Immature natural killer cell (primary cell): ENCODE measurements at regions not wholly inside any gene's neighbourhood (a gene's known extent, or its start where the extent isn't known, plus 50 kb on each side); places are given as distances from the start of the nearest gene placed in this dataset.
"Not testable (repeated sequence)": the region's sequence is repeated elsewhere in the genome, so short reads cannot be mapped to it uniquely, and the experiment has no call there.

Experiments used
- DNase-seq, 3 donors: peaks; one replicate each; pipeline ENCODE4 v3.0.0; 2022; ENCODE audit warnings: mixed read lengths in 1 of 3
- H3K27ac Mint-ChIP-seq, 6 donors: one replicate each; pipeline ENCODE4 v1.8.0; 2020; ENCODE audit warnings: mixed read lengths in 6 of 6, mild to moderate bottlenecking in 5 of 6, inconsistent platforms in 4 of 6, moderate library complexity in 3 of 6
- H3K27me3 Mint-ChIP-seq, 3 donors: one replicate each; pipeline ENCODE4 v1.8.0; 2020 to 2021; ENCODE audit warnings: low read depth in 3 of 3, mild to moderate bottlenecking in 3 of 3, mixed read lengths in 3 of 3, moderate library complexity in 3 of 3, inconsistent platforms in 1 of 3
- H3K36me3 Mint-ChIP-seq, 3 donors: one replicate each; pipeline ENCODE4 v1.8.0; 2020; ENCODE audit warnings: mixed read lengths in 3 of 3, inconsistent platforms in 2 of 3, mild to moderate bottlenecking in 2 of 3
- H3K4me1 Mint-ChIP-seq, 2 donors: one replicate each; pipeline ENCODE4 v1.8.0; 2020; ENCODE audit warnings: inconsistent platforms in 2 of 2, mild to moderate bottlenecking in 2 of 2, mixed read lengths in 2 of 2, moderate library complexity in 1 of 2
- H3K4me3 Mint-ChIP-seq, 5 donors: one replicate each; pipeline ENCODE4 v1.8.0; 2020; ENCODE audit warnings: mild to moderate bottlenecking in 5 of 5, mixed read lengths in 5 of 5, inconsistent platforms in 3 of 5, moderate library complexity in 3 of 5
- H3K9me3 Mint-ChIP-seq, 6 donors: one replicate each; pipeline ENCODE4 v1.8.0; 2020; ENCODE audit warnings: mild to moderate bottlenecking in 6 of 6, mixed read lengths in 6 of 6, inconsistent platforms in 4 of 6, moderate library complexity in 3 of 6

GRCh38 chr3:72630327-72630968 lies 217.8 kb downstream of the SHQ1 start:
- no peaks in the 10 kb centered on the region for H3K36me3 Mint-ChIP-seq
- H3K4me1 Mint-ChIP-seq, result peaks cover 7% of the 10 kb centered on the region in 2 donors
- H3K9me3 Mint-ChIP-seq, result no peaks in the 10 kb centered on the region
- H3K27me3 Mint-ChIP-seq, result no peaks in the 10 kb centered on the region
- no peak overlapping the region for H3K27ac Mint-ChIP-seq
- no peak overlapping the region for H3K4me3 Mint-ChIP-seq
- no peak for DNase-seq

GRCh38 chr3:72629191-72629631 lies 219.0 kb downstream of the SHQ1 start:
- Mint-ChIP-seq H3K27ac (peak overlapping the region in 3 of 6 donors; percentile 1 to 36 (median 26)), H3K4me1 (peaks cover 7% of the 10 kb centered on the region in 2 donors), H3K36me3 (no peaks in the 10 kb centered on the region), H3K9me3 (no peaks in the 10 kb centered on the region), H3K4me3 (no peak overlapping the region), H3K27me3 (no peaks in the 10 kb centered on the region)
- no peak for DNase-seq

- no peak for DNase-seq
- Mint-ChIP-seq H3K4me3 (no peak overlapping the region), H3K27ac (no peak overlapping the region), H3K9me3 (peaks cover 0 to 1% (median 0%) of the 10 kb centered on the region in 6 donors), H3K36me3 (no peaks in the 10 kb centered on the region), H3K27me3 (no peaks in the 10 kb centered on the region), H3K4me1 (peaks cover 7% of the 10 kb centered on the region in 2 donors)
Observed at GRCh38 chr3:72628065-72628464, 220.2 kb downstream of the SHQ1 start.

GRCh38 chr3:72627271-72627670 lies 221.0 kb downstream of the SHQ1 start:
- Mint-ChIP-seq H3K4me3 (no peak overlapping the region), H3K36me3 (no peaks in the 10 kb centered on the region), H3K9me3 (peaks cover 0 to 2% (median 0%) of the 10 kb centered on the region in 6 donors), H3K4me1 (peaks cover 7% of the 10 kb centered on the region in 2 donors), H3K27me3 (no peaks in the 10 kb centered on the region), H3K27ac (no peak overlapping the region)
- no peak for DNase-seq

- Mint-ChIP-seq H3K4me3 (no peak overlapping the region), H3K36me3 (no peaks in the 10 kb centered on the region), H3K27me3 (no peaks in the 10 kb centered on the region), H3K4me1 (peaks cover 7% of the 10 kb centered on the region in 2 donors), H3K27ac (no peak overlapping the region), H3K9me3 (peaks cover 0 to 2% (median 0%) of the 10 kb centered on the region in 6 donors)
- no peak for DNase-seq
Observed at GRCh38 chr3:72625602-72626337, 222.5 kb downstream of the SHQ1 start.

- Mint-ChIP-seq H3K9me3 (peaks cover 0 to 2% (median 0%) of the 10 kb centered on the region in 6 donors), H3K4me3 (no peak overlapping the region), H3K4me1 (peaks cover 7% of the 10 kb centered on the region in 2 donors), H3K36me3 (no peaks in the 10 kb centered on the region), H3K27me3 (no peaks in the 10 kb centered on the region), H3K27ac (no peak overlapping the region)
- no peak for DNase-seq
Observed at GRCh38 chr3:72624656-72625055, 223.6 kb downstream of the SHQ1 start.

GRCh38 chr3:72618739-72619138 lies 229.5 kb downstream of the SHQ1 start:
- Mint-ChIP-seq H3K36me3 (no peaks in the 10 kb centered on the region), H3K4me3 (no peak overlapping the region), H3K9me3 (peaks cover 0 to 4% (median under 1%) of the 10 kb centered on the region in 6 donors), H3K27ac (no peak overlapping the region), H3K4me1 (peaks cover 11 to 16% of the 10 kb centered on the region in 2 donors), H3K27me3 (peaks cover 0 to 3% (median 2%) of the 10 kb centered on the region in 3 donors)
- DNase-seq, result no peak

- Mint-ChIP-seq H3K4me1 (peaks cover 11 to 16% of the 10 kb centered on the region in 2 donors), H3K27ac (no peak overlapping the region), H3K36me3 (no peaks in the 10 kb centered on the region), H3K27me3 (peaks cover 0 to 3% (median 2%) of the 10 kb centered on the region in 3 donors), H3K9me3 (peaks cover 0 to 4% (median under 1%) of the 10 kb centered on the region in 6 donors), H3K4me3 (no peak overlapping the region)
- no peak for DNase-seq
Observed at GRCh38 chr3:72617424-72618024, 230.7 kb downstream of the SHQ1 start.

GRCh38 chr3:72615776-72616175 lies 232.5 kb downstream of the SHQ1 start:
- peaks cover 11 to 16% of the 10 kb centered on the region in 2 donors for H3K4me1 Mint-ChIP-seq
- H3K36me3 Mint-ChIP-seq, result no peaks in the 10 kb centered on the region
- no peak overlapping the region for H3K4me3 Mint-ChIP-seq
- peaks cover 0 to 3% (median 2%) of the 10 kb centered on the region in 3 donors for H3K27me3 Mint-ChIP-seq
- H3K27ac Mint-ChIP-seq, result no peak overlapping the region
- DNase-seq, result no peak
- H3K9me3 Mint-ChIP-seq, result peaks cover 0 to 2% (median under 1%) of the 10 kb centered on the region in 6 donors

- Mint-ChIP-seq H3K4me1 (peaks cover 11 to 16% of the 10 kb centered on the region in 2 donors), H3K4me3 (no peak overlapping the region), H3K27ac (no peak overlapping the region), H3K36me3 (no peaks in the 10 kb centered on the region), H3K27me3 (peaks cover 0 to 3% (median 2%) of the 10 kb centered on the region in 3 donors), H3K9me3 (peaks cover 0 to 2% (median under 1%) of the 10 kb centered on the region in 6 donors)
- no peak for DNase-seq
Observed at GRCh38 chr3:72615182-72615581, 233.1 kb downstream of the SHQ1 start.

- H3K36me3 Mint-ChIP-seq, result no peaks in the 10 kb centered on the region
- no peak for DNase-seq
- H3K4me3 Mint-ChIP-seq, result peak overlapping the region in 1 of 5 donors; percentile 13
- no peak overlapping the region for H3K27ac Mint-ChIP-seq
- peaks cover 0 to 2% (median under 1%) of the 10 kb centered on the region in 6 donors for H3K9me3 Mint-ChIP-seq
- H3K27me3 Mint-ChIP-seq, result peaks cover 0 to 3% (median 2%) of the 10 kb centered on the region in 3 donors
- H3K4me1 Mint-ChIP-seq, result peaks cover 11 to 16% of the 10 kb centered on the region in 2 donors
Observed at GRCh38 chr3:72614394-72615074, 233.7 kb downstream of the SHQ1 start.

GRCh38 chr3:72613871-72614270 lies 234.4 kb downstream of the SHQ1 start:
- no peak for DNase-seq
- H3K27me3 Mint-ChIP-seq, result peaks cover 0 to 3% (median 2%) of the 10 kb centered on the region in 3 donors
- no peaks in the 10 kb centered on the region for H3K36me3 Mint-ChIP-seq
- no peak overlapping the region for H3K4me3 Mint-ChIP-seq
- H3K27ac Mint-ChIP-seq, result no peak overlapping the region
- peaks cover 11 to 16% of the 10 kb centered on the region in 2 donors for H3K4me1 Mint-ChIP-seq
- peaks cover 0 to 2% (median under 1%) of the 10 kb centered on the region in 6 donors for H3K9me3 Mint-ChIP-seq

GRCh38 chr3:72609114-72609513 lies 239.1 kb downstream of the SHQ1 start:
- H3K4me3 Mint-ChIP-seq, H3K27me3 Mint-ChIP-seq, H3K36me3 Mint-ChIP-seq, H3K27ac Mint-ChIP-seq, H3K9me3 Mint-ChIP-seq, DNase-seq, H3K4me1 Mint-ChIP-seq: not testable (repeated sequence)
